ENCODE measurements at regions not wholly inside any gene's neighbourhood (a gene's known extent, or its start where the extent isn't known, plus 50 kb on each side); places are given as distances from the start of the nearest gene placed in this dataset.
A peak's percentile ranks its signal among the peaks of the same experiment; 100 is the strongest.
"Not testable (repeated sequence)": the region's sequence is repeated elsewhere in the genome, so short reads cannot be mapped to it uniquely, and the experiment has no call there.

DNA sequence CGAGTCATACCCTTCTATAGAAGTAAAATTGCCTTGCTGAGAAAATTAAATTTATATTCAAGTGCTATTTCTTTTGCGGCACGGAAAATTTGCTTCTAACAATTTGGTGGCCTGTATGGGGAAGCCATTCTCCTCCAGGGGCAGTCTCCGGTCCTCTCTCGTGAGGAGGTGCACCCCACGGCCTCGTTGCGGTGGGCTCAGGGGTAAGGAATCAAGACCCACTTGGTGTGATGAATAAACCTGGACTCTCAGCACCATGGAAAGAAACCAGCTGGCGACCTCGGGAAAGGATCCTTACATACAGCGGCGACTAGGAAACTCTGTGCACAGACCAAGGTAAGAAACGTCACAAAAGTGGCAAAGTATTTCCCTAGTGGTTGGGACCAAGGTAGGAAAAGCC, 252.9 kb downstream of the DPY19L2 start:
- no peak for DNase-seq (ENCODE audit: extremely low read depth, low read depth, low spot score)

DNA sequence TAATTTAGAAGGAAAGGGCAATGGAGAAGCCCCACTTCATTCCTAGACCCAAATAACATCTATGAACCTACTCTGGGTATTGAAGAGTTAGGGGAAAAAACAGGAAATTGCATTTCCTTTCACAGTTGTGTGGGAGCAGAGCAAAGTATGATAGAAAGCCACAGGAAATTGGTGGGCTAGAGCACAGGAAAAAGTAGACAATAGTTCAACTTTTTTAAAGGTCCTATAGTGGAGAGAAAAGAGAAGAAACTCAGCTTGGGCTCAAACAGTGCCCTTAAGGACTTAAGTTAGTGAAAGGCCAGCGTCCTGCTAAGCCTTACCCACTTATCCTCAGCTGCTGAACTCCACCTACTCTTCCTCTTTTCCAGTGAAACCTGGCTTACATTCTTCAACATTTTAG, 258.1 kb downstream of the DPY19L2 start:
- DNase-seq (ENCODE audit: extremely low read depth, low read depth, low spot score) = peak; percentile 33

DNA sequence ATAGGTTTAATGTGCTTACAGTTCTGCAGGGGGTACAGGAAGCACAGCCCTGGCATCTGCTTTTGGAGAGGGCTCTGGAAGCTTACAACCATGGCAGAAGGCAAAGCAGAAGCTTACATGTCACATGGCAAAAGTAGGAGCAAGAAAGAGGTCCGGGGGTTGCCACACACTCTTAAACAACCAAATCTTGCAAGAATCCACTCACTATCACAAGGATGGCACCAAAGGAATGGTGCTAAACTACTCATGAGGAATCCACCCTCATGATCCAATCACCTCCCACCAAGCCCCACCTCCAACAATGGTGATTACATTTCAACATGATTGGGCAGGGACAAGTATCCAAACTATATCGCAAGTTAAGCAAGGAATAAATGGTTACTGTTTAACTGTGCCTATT, 255.8 kb upstream of the AVPR1A start:
- DNase-seq (ENCODE audit: extremely low read depth, low read depth, low spot score) = no peak

DNA sequence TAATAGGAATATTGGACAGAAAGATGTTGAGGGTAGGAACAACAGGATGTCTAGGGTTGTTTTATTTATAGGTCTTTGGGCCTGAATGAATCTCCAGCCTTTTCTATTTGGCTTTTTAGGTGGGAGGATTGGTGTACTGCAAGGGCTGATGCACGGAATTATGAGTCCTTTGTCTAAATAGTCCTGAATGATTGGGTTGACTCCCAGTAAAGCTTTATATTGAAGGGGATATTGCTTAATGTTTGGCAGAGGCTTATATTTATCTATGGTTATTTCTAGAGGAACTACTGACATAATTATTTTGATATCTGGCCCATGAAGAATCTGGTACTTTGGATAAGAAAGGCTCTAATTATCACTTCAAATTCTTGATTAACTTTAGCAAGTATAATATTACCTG, 253.6 kb upstream of the AVPR1A start:
- DNase-seq (ENCODE audit: extremely low read depth, low read depth, low spot score) = no peak

DNA sequence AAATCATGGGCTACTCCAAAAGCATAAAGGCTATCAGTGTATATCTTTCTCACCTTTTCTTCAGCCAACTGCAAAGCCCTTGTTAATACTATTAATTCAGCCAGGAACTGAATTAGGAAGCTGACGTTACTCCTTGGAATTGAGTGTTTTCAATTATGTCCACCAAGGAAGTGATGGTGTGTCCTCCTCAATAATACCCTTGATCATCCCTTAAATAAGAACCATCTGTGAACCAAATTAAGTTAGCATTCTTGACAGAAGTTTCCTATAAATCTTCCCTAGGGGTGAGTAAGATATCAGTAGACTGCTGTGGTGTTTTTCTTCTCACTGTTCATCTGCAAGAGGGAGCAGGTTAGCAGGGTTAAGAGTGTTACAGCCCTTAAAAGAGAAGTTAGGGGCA, 252.3 kb upstream of the AVPR1A start:
- no peak for DNase-seq (ENCODE audit: extremely low read depth, low read depth, low spot score)

DNA sequence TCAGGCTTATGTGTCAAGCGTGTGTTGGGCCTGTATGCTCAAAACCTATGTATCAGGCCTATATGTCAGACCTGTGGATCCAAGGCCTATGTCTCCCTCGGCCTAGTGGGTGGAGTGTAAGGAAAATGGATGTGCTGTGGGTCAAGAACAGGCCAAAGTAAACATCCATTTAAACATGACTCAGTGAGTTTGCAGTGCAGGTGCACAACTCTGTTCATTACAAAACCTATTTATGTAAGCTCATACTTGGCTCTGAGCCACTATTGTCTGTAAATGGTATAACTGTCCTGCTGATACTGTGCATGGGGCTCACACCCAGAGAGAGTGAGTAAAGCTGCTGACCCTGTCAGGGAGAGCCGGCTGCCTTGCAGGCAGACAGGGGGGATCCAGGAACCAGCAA, 249.7 kb upstream of the AVPR1A start:
- DNase-seq (ENCODE audit: extremely low read depth, low read depth, low spot score) = peak; percentile 76

DNA sequence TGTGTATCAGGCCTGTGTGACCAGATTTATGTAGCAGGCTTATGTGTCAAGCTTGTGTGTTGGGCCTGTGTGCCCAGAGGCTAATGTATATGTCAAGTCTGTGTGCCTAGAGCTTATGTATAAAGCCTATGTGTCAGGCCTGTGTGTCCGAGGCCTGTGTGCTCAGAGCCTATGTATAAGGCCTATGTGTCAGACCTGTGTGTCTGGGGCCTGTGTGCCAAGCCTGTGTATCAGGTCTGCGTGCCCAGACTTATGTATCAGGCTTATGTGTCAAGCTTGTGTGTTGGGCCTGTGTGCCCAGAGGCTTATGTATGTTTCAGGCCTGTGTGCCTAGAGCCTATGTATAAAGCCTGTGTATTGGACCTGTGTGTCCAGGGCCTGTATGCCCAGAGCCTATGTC, 249.3 kb upstream of the AVPR1A start:
- DNase-seq (ENCODE audit: extremely low read depth, low read depth, low spot score) = no peak

DNA sequence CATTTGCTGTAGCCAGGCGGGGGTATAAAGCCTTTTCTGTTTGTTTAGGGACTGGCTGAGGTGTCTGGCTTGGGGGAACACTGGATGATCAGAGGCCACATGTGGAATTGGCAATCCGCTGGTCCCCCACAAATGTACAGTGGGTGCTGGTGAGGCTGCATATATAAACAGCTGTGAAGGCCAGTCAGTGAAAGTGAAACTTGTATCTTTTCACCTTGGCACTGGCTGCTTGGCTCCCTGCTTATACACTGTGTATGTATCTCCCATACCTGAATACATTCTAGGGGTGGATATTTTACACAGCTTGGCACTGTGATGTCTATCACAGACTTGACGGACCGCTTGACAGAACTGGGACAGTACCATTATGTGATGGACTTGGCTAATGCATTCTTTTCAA, 246.8 kb upstream of the AVPR1A start:
- no peak for DNase-seq (ENCODE audit: extremely low read depth, low read depth, low spot score)

DNA sequence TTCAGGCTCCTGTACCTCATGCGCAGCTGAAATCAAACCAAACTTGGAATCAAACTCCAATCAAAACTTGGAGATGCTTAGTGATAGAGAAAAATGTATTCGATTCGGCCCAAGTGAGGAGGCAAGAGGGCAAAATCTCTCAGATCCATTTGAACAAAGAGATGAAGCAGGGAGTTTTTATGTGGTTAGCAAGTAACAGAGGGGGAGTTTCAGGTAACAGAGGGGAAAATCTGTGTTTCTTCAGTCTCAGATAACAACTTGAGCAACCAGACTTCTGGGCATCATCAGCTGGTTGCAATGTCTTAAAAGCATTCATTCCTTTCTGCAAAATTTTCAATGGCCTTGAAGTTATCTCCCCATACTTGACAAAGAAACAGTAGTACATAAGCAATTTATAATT, 245.1 kb upstream of the AVPR1A start:
- DNase-seq (ENCODE audit: extremely low read depth, low read depth, low spot score) = no peak

DNA sequence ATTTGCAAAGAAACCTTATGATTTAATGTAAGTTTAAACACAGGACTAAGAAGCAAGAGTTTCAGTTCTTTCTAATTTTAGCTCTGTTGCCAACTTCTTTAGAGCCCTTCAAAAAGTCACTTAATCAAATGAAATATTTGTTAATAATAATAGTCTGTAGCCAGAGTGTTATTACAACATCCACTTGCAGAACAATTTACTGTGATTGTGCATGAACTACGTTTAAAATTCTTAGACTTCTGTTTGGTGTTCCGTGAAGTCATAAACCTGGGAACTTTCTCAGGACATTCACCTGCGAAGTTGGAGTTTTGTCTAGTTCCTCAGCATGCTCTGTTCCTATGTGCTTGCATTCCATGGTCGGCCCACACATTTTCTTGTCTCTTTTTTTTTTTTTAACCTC, 244.0 kb upstream of the AVPR1A start:
- DNase-seq (ENCODE audit: extremely low read depth, low read depth, low spot score) = no peak

DNA sequence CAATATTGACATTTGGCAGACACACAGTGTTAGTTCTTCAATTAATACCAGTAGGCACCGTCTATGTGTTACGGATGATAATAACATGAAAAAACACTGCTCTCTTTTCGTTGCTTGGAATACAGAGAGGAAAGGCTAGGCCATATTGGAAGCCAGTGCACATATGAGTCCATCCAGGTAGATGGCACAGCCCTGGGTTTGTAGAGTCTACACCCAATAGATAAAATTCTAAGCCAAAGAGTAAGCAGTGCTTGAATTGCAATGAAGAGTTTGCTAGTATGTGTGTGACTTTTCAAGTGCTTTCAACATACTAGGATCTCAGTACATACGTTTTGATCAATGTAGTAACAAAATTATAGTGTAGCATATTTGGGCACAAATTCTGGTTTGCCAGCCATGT, 243.3 kb upstream of the AVPR1A start:
- no peak for DNase-seq (ENCODE audit: extremely low read depth, low read depth, low spot score)

DNA sequence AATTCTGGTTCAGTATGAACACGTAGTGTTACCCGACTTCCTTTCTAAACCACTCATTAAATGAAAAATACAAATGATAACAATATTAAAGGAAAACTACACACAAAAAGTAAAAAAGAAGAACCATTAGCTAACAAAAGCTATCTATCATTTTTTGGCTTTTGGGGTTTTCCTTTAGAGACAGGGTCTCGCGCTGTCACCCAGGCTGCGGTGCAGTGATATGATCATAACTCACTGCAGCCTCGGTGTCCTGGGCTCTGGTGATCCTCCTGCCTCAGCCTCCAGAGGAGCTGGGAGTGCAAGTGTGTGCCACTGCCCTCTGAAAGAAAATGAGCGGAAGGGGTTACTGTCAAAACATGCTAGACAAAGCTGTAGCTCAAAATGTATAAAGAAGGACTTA, 238.2 kb upstream of the AVPR1A start:
- no peak for DNase-seq (ENCODE audit: extremely low read depth, low read depth, low spot score)

DNA sequence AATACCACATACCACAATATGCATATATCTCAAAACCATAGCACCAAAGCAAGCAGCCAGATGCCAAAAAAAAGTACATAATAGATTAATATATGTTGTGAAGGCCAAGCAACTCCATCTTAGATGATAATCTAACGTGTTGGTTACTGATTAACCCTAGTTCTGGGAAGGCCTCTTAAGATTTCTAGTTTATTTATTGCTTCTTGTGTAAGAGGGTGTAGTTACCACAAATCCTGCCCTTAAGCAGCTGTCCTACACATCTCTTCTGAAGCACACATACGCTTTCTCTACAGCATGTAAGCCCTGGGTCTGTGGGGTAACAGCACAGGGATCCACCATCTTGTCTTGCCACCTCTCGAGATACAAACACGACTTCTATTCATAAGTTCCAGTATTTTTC, 236.8 kb upstream of the AVPR1A start:
- DNase-seq (ENCODE audit: extremely low read depth, low read depth, low spot score) = no peak

DNA sequence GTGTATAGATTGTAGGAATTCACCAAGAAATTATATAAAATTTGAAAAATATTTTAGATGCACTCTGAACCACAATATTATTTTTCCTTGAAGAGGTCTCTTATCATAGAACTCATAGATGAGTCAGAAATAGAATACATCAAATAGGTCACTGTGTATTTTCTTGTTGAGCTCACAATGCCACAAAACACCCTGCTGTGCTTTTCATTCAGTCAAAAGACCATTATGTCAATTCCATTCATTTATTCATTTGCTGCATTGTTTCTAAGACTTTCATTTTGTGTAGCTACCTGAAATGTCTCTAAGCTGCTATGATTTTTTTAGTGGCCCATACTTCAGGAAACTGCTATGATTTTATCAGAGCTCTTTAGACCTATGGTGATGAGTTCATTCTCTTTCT, 231.9 kb upstream of the AVPR1A start:
- no peak for DNase-seq (ENCODE audit: extremely low read depth, low read depth, low spot score)

DNA sequence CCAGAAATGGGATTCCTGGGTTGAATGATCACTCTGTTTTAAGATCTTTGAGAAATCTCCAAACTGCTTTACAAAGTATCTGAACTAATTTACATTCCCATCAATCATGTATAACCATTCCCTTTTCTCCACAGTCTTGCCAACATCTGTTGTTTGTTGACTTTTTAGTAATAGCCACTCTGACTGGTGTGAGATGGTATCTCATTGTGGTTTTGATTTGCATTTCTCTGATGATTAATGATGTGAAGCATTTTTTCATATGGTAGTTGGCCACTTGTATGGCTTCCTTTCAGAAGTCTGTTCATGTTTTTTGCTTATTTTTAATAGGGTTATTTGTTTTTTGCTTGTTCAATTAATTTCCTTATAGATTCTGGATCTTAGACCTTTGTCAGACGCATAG, 211.8 kb upstream of the AVPR1A start:
- no peak for DNase-seq (ENCODE audit: extremely low read depth, low read depth, low spot score)

DNA sequence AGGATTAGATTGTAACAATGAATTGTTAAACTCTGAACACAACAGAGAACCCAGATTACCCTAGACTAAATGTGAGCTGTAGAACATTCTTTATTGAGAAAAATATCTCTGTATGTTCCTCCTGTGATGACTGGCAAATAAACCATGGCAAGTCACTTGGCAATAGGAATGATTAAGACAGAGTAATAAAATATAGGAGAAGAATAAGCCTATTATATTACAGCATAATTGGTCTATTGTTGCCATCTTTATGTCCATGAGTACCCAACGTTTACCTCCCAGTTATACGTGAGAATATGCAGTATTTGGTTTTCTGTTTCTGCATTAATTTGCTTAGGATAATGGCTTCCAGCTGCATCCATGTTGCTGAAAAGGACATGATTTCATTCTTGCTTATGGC, 211.2 kb upstream of the AVPR1A start:
- no peak for DNase-seq (ENCODE audit: extremely low read depth, low read depth, low spot score)

DNA sequence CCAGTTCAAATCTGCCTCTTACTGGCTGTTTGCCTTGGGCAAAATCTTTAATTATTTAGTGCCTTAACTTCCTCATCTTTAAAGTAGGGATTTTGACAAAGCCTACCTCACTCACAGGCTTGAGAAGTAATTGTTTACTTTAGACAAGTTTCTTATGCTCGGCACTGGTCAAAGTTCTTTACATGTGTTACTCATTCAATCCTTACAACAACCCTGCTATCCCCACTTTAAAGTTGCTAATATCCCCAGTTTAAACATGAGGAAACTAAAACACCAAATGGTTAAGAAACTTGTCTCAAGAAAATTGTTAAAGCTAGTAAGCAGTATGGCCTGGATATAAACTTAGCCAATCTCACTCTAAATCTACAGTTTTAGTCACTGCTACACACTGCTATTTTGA, 204.0 kb upstream of the AVPR1A start:
- no peak for DNase-seq (ENCODE audit: extremely low read depth, low read depth, low spot score)

DNA sequence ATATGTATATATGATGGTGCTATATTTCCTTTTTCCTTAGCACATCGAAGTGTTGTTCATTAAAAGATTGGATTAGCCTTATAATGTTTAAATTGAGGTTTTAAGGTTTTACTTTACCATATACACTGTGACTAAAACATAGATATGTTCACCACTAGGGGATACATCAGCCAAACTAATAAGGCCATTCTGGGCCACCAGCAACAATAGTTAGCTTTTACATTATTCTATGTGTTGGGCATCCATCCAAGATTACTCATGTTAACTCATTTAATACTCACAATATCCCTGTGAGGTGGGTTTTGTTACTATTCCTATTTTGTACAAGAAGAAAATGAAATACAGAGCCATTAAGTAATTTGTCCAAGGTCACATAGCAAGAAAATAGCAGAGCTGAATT, 202.6 kb upstream of the AVPR1A start:
- DNase-seq (ENCODE audit: extremely low read depth, low read depth, low spot score) = peak; percentile 54

DNA sequence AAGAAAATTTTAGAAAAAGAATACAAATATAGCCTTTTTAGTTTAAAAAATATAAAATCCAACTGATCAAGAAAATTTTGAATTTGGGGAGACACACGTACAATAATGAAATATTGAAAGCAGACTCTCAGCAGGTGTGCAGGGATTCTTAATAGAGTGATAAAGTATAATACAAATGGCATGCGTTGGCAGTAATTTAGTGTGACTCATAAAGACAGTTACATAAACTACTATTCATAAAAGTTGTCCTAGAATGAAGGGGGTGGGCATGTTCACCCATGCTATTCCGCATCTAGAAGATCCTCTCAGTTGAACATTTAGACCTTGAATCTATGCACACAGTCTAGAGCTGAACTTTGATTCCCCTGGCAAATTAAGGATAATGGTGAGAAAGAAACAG, 200.4 kb upstream of the AVPR1A start:
- DNase-seq (ENCODE audit: extremely low read depth, low read depth, low spot score) = no peak

DNA sequence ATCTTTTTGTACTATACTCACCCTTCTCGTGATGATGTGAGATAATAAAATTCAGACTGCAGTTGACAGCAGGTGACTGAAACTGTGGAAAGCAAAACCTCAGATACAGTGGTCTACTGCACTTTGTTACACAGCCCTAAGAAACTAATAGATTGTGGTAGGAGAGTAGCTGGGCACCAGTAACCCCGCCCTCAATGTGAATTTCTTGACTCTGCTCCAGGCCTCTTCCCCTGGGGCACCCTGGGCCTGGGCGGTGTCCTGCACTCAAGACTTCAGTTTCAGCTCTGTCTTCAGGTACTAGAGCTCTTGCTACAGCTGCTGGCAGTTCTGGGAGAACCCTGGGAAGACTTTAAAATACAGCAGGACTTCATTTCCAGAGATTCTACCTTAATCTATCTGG, 197.6 kb upstream of the AVPR1A start:
- no peak for DNase-seq (ENCODE audit: extremely low read depth, low read depth, low spot score)

DNA sequence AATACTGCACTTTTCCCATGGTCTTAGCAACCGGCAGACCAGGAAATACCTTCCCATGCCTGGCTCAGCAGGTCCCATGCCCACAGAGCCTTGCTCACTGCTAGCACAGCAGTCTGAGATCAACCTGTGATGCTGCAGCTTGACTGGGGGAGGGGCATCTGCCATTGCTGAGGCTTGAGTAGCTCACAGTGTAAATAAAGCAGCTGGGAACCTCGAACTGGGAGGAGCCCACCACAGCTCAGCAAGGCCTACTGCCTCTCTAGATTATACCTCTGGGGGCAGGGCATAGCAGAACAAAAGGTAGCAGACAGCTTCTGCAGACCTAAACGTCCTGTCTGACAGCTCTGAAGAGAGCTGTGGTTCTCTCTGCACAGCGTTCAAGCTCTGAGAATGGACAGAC, 186.2 kb upstream of the AVPR1A start:
- not testable (repeated sequence) for DNase-seq (ENCODE audit: extremely low read depth, low read depth, low spot score)

DNA sequence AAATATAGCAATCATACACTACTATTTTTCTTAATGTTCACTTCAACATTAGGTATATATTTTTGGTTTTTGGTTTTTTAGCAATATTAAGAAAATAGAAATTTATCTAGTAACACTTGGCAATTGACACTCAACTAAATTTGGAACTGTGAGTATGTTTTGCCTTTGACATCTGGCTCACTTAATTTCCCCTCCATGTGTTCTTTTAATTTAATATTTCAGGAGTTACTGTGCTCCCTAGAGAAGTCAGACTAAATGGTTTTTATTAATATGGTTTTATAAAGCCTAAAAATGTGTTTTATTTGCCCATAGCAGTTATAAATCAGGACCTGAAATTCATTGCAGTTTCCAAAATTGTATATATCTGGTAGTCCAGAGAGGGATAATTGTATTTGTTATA, 175.3 kb upstream of the AVPR1A start:
- no peak for DNase-seq (ENCODE audit: extremely low read depth, low read depth, low spot score)

DNA sequence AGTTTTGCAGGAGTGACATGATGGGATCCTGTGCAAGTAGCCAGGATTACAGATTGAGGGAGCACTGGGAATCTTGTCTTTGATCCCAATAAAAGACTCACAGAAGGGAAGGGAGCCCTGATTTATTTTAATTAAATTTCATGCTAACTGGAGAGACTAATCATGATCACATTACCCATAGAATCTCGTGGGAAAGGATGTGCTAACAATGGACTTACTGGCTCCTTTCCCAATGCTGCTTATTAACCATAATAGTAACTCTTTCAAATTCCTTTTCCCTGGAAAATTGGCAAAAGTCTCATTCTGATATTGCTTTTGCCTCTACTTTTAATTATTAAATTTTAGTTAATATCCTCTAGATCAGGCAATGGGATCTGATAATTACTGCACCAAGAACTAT, 174.8 kb upstream of the AVPR1A start:
- no peak for DNase-seq (ENCODE audit: extremely low read depth, low read depth, low spot score)

DNA sequence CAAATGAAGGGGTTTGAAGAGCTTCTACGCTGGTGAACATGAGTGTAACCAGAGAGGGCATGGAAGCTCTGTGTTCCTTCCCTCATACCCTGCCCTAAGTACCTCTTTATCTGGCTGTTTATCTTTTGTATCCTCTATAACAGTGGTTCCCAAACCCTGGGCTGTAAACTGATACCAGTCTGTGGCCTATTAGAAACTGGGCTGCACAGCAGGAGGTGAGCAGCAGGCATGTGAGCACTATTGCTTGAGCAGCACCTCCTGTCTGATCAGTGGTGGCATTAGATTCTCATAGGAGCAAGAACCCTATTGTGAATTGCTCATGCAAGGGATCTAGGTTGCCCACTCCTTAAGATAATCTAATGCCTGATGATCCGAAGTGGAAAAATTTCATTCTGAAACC, 172.9 kb upstream of the AVPR1A start:
- no peak for DNase-seq (ENCODE audit: extremely low read depth, low read depth, low spot score)

All from glomerular endothelial cell (primary cell).